HepG2 (cell line): ENCODE measurements at regions not wholly inside any gene's neighbourhood (a gene's known extent, or its start where the extent isn't known, plus 50 kb on each side); places are given as distances from the start of the nearest gene placed in this dataset.

Source experiments
- ATAC-seq: fragments of 200-7000 bp; cut with Tn5 transposase; 3 replicates; pipeline ENCODE4 v1.9.1; 2020; ENCODE audit warnings: mild to moderate bottlenecking, moderate library complexity
- BruUV-seq: library from RNA; stranded (reverse); fragments of 400-500 nt; replicated peaks from 2 replicates; lab custom pipeline; 2021; lab: Mats Ljungman, UMichigan
- CTCF ChIA-PET: fragments of 300-600 bp; formaldehyde crosslinking; extraction: SDS; loops from one replicate; lab custom pipeline; 2021; ENCODE audit warnings: low total read pairs, inconsistent platforms, low intra/inter-chr PET ratio; lab: Yijun Ruan, JAX
- POLR2A ChIA-PET: fragments of 350-600 bp; sonication (Branson Sonifier 250); formaldehyde crosslinking; loops from one replicate; lab custom pipeline; 2020; ENCODE audit warnings: antibody characterized with exemption, inconsistent platforms; lab: Yijun Ruan, JAX
- DNase-seq: peaks from one replicate; pipeline ENCODE4 v3.0.0-alpha.2; 2015; ENCODE audit warnings: low spot score
- FAIRE-seq: peaks from 3 replicates; lab custom pipeline; 2011; peaks lifted over from hg19 to GRCh38; lab: Jason Lieb, UNC
- H2AFZ ChIP-seq: one replicate; pipeline ENCODE4 v1.6.1; 2011; ENCODE audit warnings: low read length, inconsistent platforms
- H3K27ac ChIP-seq: fragments of 300-600 bp; 3 replicates; pipeline ENCODE4 v1.8.0; 2011; ENCODE audit warnings: mixed run types, mild to moderate bottlenecking, mixed read lengths, low read length, inconsistent platforms; ENCODE audit not compliant: insufficient read depth; ENCODE audit errors: extremely low read length
- H3K27me3 ChIP-seq, 2 experiments: fragments of 200-600 bp in 1 of 2; 2 replicates in 1 of 2; 3 replicates in 1 of 2; pipeline versions ENCODE4 v1.6.0 to v1.8.0; 2011; ENCODE audit warnings: low read length in 2 of 2, mild to moderate bottlenecking in 2 of 2, moderate library complexity in 2 of 2, inconsistent platforms in 1 of 2; ENCODE audit not compliant: insufficient read depth in 2 of 2, control insufficient read depth in 1 of 2
- H3K36me3 ChIP-seq, 2 experiments: fragments of 200-600 bp in 1 of 2; replicated peaks in 1 of 2; 2 replicates in 1 of 2; 3 replicates in 1 of 2; pipeline versions ENCODE4 v1.5.1 to v1.8.0; 2011; ENCODE audit warnings: low read length in 2 of 2, inconsistent platforms in 1 of 2; ENCODE audit not compliant: insufficient read depth in 2 of 2, control insufficient read depth in 1 of 2
- H3K4me1 ChIP-seq: 2 replicates; pipeline ENCODE4 v1.5.1; 2012; ENCODE audit warnings: low read length, inconsistent platforms; ENCODE audit not compliant: insufficient read depth
- H3K4me2 ChIP-seq: 2 replicates; pipeline ENCODE4 v1.6.0; 2011; ENCODE audit warnings: low read depth, low read length, inconsistent platforms
- H3K4me3 ChIP-seq, 3 experiments: fragments of 200-600 bp in 1 of 3; sonication (generic), shearing (Covaris generic) in 1 of 3; replicated peaks in 1 of 3; 2 replicates each; pipeline ENCODE4 v1.5.1; 2011 to 2016; ENCODE audit warnings: low read length in 3 of 3, inconsistent platforms in 2 of 3, low read depth in 2 of 3, mild to moderate bottlenecking in 2 of 3, control low read depth in 1 of 3, mixed read lengths in 1 of 3; ENCODE audit not compliant: insufficient read depth in 1 of 3
- H3K79me2 ChIP-seq: one replicate; pipeline ENCODE4 v1.6.1; 2011; ENCODE audit warnings: low read length, inconsistent platforms; ENCODE audit not compliant: insufficient read depth
- H3K9ac ChIP-seq: 2 replicates; pipeline ENCODE4 v1.6.0; 2011; ENCODE audit warnings: mild to moderate bottlenecking, low read depth, low read length, inconsistent platforms; ENCODE audit not compliant: insufficient read depth
- H3K9me3 ChIP-seq: 2 replicates; pipeline ENCODE4 v1.5.1; 2012; ENCODE audit warnings: mild to moderate bottlenecking, low read length
- H4K20me1 ChIP-seq: 2 replicates; pipeline ENCODE4 v1.6.0; 2011; ENCODE audit warnings: inconsistent platforms, mild to moderate bottlenecking, low read length, moderate library complexity; ENCODE audit not compliant: insufficient read depth
- BRCA1 ChIP-seq: sonication (generic); formaldehyde crosslinking; IDR thresholded peaks from 2 replicates; pipeline ENCODE4 v1.4.0; 2020; ENCODE audit warnings: missing genetic modification reagents
- HNRNPH1 ChIP-seq: fragments of 200-400 bp; formaldehyde crosslinking; optimal IDR thresholded peaks from 2 replicates; pipeline ENCODE3; 2017; ENCODE audit warnings: mild to moderate bottlenecking, low read depth, low read length
- MAFF ChIP-seq: IDR thresholded peaks from 2 replicates; pipeline ENCODE4 v1.6.1; 2011; ENCODE audit warnings: low read depth, low read length, improper control_type of control experiment
- MAFK ChIP-seq, 2 experiments: IDR thresholded peaks in 1 of 2; conservative IDR thresholded peaks in 1 of 2; 2 replicates each; pipeline ENCODE4 v1.6.1; 2011; ENCODE audit warnings: improper control_type of control experiment in 2 of 2, low read length in 2 of 2
- MYPOP ChIP-seq: sonication (generic); formaldehyde crosslinking; IDR thresholded peaks from 2 replicates; pipeline ENCODE4 v1.8.1; 2023; ENCODE audit warnings: mild to moderate bottlenecking, moderate library complexity, missing genetic modification reagents
- TBX3 ChIP-seq: fragments of 450-650 bp; IDR thresholded peaks from 2 replicates; pipeline ENCODE4 v1.6.1; 2017; ENCODE audit warnings: antibody characterized with exemption, mild to moderate bottlenecking, inconsistent platforms, borderline replicate concordance
- TCF12 ChIP-seq, 2 experiments: fragments of 450-650 bp in 1 of 2; sonication (generic) in 1 of 2; formaldehyde crosslinking in 1 of 2; IDR thresholded peaks; 2 replicates each; pipeline versions ENCODE4 v1.6.1 to v1.8.0; 2017 to 2022; ENCODE audit warnings: antibody characterized with exemption in 1 of 2, mild to moderate bottlenecking in 1 of 2, missing genetic modification reagents in 1 of 2, moderate library complexity in 1 of 2
- TCF7L2 ChIP-seq: IDR thresholded peaks from 2 replicates; pipeline ENCODE4 v1.6.1; 2011; ENCODE audit warnings: mild to moderate bottlenecking, low read depth, low read length, moderate library complexity
- ZFP91 ChIP-seq: sonication (generic); formaldehyde crosslinking; IDR thresholded peaks from 2 replicates; pipeline ENCODE4 v1.9.0; 2022; ENCODE audit warnings: missing genetic modification reagents, mild to moderate bottlenecking, borderline replicate concordance
- ZFX ChIP-seq: sonication (generic); formaldehyde crosslinking; IDR thresholded peaks from 2 replicates; pipeline ENCODE4 v1.4.0; 2020; ENCODE audit warnings: mild to moderate bottlenecking, low read depth, missing genetic modification reagents, moderate library complexity
- ZNF274 ChIP-seq: sonication (generic); formaldehyde crosslinking; IDR thresholded peaks from 2 replicates; pipeline ENCODE4 v1.5.1; 2020; ENCODE audit warnings: mild to moderate bottlenecking, missing genetic modification reagents
- ZNF3 ChIP-seq: IDR thresholded peaks from 2 replicates; pipeline ENCODE4 v1.7.0; 2017; ENCODE audit warnings: inconsistent platforms
- ZNF644 ChIP-seq: IDR thresholded peaks from 2 replicates; pipeline ENCODE4 v1.6.1; 2016; ENCODE audit warnings: low read depth
- ZNF7 ChIP-seq: IDR thresholded peaks from 2 replicates; pipeline ENCODE4 v1.6.1; 2016; ENCODE audit warnings: missing biosample characterization, missing genetic modification reagents
- ZNF781 ChIP-seq: sonication (generic); formaldehyde crosslinking; IDR thresholded peaks from 2 replicates; pipeline ENCODE4 v1.5.1; 2020; ENCODE audit warnings: borderline replicate concordance, mild to moderate bottlenecking, missing genetic modification reagents; ENCODE audit errors: not compliant biosample characterization
- ZSCAN20 ChIP-seq: sonication (generic); formaldehyde crosslinking; IDR thresholded peaks from 2 replicates; pipeline ENCODE4 v1.4.0; 2020; ENCODE audit warnings: missing genetic modification reagents, mild to moderate bottlenecking, borderline replicate concordance
- WGBS: methylation state at CpG from one replicate; pipeline ENCODE4 v1.1.6; 2017; ENCODE audit warnings: low lambda C conversion rate; 5-methylcytosine and 5-hydroxymethylcytosine counted together
- in situ Hi-C: cut with HindIII; loops from 2 replicates; pipeline ENCODE4 v1.10.0; 2017; ENCODE audit warnings: low pct_unique_long_range_greater_than_20kb; ENCODE audit not compliant: extremely low pct_ligation_motif_present
- intact Hi-C: fragments of 100-400 bp; cut with micrococcal nuclease; formaldehyde crosslinking; loops from one replicate; pipeline ENCODE4 v1.10.0; 2022; ENCODE audit not compliant: unreplicated experiment

- no peaks in the 10 kb centered on the region for H3K79me2 ChIP-seq
- no peaks in the 10 kb centered on the region for H3K36me3 ChIP-seq
- TF ChIP-seq ZNF7 (no peak), TBX3 (no peak)
- TF ChIP-seq, all 625 proteins: peak for 0
- FAIRE-seq, result no peak
- intact Hi-C loops, result no loop called here
- in situ Hi-C loops, result loop anchor here (10.0 kb wide), 1 partner anchor 319 kb away; no protein-coding TSS in a partner anchor
- H2AFZ ChIP-seq, result no peak overlapping the region
- no TSS peak for BruUV-seq
- ATAC-seq, result no peak
- no peak overlapping the region for H3K4me3 ChIP-seq
- CTCF ChIA-PET, result no interaction called here
- no peaks in the 10 kb centered on the region for H3K4me1 ChIP-seq
- H3K27ac ChIP-seq, result no peak overlapping the region
- 12% methylated on average over 3 of the region's 3 CpGs for WGBS
- no peak for DNase-seq
- H3K27me3 ChIP-seq, result no peaks in the 10 kb centered on the region
- H3K9me3 ChIP-seq, result no peaks in the 10 kb centered on the region
- POLR2A ChIA-PET, result no interaction called here
- no peaks in the 10 kb centered on the region for H4K20me1 ChIP-seq
- H3K4me2 ChIP-seq, result no peak overlapping the region
- H3K9ac ChIP-seq, result no peak overlapping the region
Observed at GRCh38 chr21:16945580-16945979, 567.3 kb upstream of the CXADR start.

- TF ChIP-seq ZNF644 (no peak), MAFK (conservative IDR thresholded peaks at IDR 0.05 in 1 of 2, IDR thresholded peaks at IDR 0.05 in 1 of 2; ENCODE audit: low read length in 2 of 2) (peak; percentile 38 to 75; a peak in 3 of 4 replicates), TCF12 (IDR thresholded peaks at IDR 0.05) (no peak), TCF12 (CRISPR knock-in tag; IDR thresholded peaks at IDR 0.05) (no peak), BRCA1 (CRISPR knock-in tag) (no peak), ZNF3 (CRISPR knock-in tag) (no peak), ZNF781 (no peak), ZSCAN20 (CRISPR knock-in tag) (no peak), TCF7L2 (no peak), HNRNPH1 (no peak), ZFX (CRISPR knock-in tag) (no peak), ZNF274 (CRISPR knock-in tag) (no peak), ZFP91 (CRISPR knock-in tag) (no peak), MYPOP (CRISPR knock-in tag) (no peak), MAFF (peak; percentile 65)
- DNase-seq (no peak), FAIRE-seq (no peak), ATAC-seq (no peak)
- ChIA-PET POLR2A (no interaction called here), CTCF (no interaction called here)
- Histone ChIP-seq H3K27ac (no peak overlapping the region), H3K36me3 (no peaks in the 10 kb centered on the region), H3K4me2 (no peak overlapping the region), H3K9me3 (no peaks in the 10 kb centered on the region), H3K4me1 (no peaks in the 10 kb centered on the region), H4K20me1 (no peaks in the 10 kb centered on the region), H2AFZ (no peak overlapping the region), H3K9ac (no peak overlapping the region), H3K79me2 (no peaks in the 10 kb centered on the region), H3K4me3 (no peak overlapping the region), H3K27me3 (no peaks in the 10 kb centered on the region)
- in situ Hi-C loops, result no loop called here
- intact Hi-C loops, result no loop called here
- BruUV-seq, result no TSS peak
Observed at GRCh38 chr21:16956824-16957223, 556.0 kb upstream of the CXADR start.
